ENCODE measurements at regions not wholly inside any gene's neighbourhood (a gene's known extent, or its start where the extent isn't known, plus 50 kb on each side); places are given as distances from the start of the nearest gene placed in this dataset.

DNA sequence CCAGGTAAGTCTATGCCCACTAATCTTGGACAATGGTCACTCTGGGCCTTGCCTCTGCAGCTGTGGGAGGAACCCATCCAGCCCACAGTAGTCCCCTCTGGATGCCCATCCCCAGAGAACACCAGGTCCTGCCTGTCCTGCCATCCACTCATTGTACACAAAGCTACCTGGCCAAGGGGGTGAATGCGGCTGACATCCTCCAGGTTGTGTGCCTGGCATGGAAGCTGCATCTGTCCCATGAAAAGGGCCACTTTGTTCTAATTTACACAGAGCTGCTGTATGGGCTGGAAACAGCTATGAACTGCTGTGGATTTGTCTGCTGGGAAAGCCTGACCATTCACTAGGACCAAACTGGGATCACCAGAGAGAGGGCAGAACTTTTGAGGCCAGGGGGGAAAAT, 324.8 kb downstream of the LRFN2 start:
- Histone ChIP-seq H3K4me3 (no peak overlapping the region), H3K9me3 (no peaks in the 10 kb centered on the region), H3K27me3 (no peaks in the 10 kb centered on the region), H3K36me3 (no peaks in the 10 kb centered on the region), H3K4me1 (no peaks in the 10 kb centered on the region), H3K27ac (no peak overlapping the region)
- TF ChIP-seq, protein P1, sequence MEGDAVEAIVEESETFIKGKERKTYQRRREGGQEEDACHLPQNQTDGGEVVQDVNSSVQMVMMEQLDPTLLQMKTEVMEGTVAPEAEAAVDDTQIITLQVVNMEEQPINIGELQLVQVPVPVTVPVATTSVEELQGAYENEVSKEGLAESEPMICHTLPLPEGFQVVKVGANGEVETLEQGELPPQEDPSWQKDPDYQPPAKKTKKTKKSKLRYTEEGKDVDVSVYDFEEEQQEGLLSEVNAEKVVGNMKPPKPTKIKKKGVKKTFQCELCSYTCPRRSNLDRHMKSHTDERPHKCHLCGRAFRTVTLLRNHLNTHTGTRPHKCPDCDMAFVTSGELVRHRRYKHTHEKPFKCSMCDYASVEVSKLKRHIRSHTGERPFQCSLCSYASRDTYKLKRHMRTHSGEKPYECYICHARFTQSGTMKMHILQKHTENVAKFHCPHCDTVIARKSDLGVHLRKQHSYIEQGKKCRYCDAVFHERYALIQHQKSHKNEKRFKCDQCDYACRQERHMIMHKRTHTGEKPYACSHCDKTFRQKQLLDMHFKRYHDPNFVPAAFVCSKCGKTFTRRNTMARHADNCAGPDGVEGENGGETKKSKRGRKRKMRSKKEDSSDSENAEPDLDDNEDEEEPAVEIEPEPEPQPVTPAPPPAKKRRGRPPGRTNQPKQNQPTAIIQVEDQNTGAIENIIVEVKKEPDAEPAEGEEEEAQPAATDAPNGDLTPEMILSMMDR (IDR thresholded peaks at IDR 0.05) = no peak
- no peak for TF ChIP-seq POLR2A (IDR thresholded peaks at IDR 0.05)
- 100% methylated on average over 1 of the region's 1 CpG for WGBS (ENCODE audit: insufficient coverage, low coverage, low lambda C conversion rate, missing lambda C conversion rate)
- DNase-seq = no peak
- no peak for ATAC-seq
- intact Hi-C loops (cut with DNase I) = no loop called here

DNA sequence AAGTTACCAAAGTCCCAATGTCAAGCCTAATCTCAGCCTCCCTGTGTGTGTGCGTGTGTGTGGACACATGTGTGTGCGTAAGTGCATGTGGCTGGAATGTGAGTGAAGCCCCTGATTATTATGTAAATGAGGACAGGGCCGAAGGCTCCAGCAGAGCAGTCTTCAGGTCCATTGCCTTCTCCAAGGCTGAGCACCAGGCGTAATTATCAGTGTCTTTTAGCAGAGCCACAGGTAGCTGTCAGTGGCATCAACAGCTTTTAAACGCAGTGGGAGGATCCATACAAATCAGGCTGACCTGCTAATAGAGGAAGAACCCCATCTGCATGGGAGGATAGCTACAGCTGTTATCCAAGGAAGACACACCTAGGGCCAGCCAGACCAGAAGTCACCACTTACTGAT, 324.3 kb upstream of the MOCS1 start:
- DNase-seq = no peak
- TF ChIP-seq, protein P1 (IDR thresholded peaks at IDR 0.05) = no peak
- no peak for TF ChIP-seq POLR2A (IDR thresholded peaks at IDR 0.05)
- H3K27ac ChIP-seq = no peak overlapping the region
- no peak for ATAC-seq
- no peaks in the 10 kb centered on the region for H3K9me3 ChIP-seq
- H3K4me3 ChIP-seq = no peak overlapping the region
- 20% methylated on average over 2 of the region's 5 CpGs for WGBS (ENCODE audit: insufficient coverage, low coverage, low lambda C conversion rate, missing lambda C conversion rate)
- no peaks in the 10 kb centered on the region for H3K27me3 ChIP-seq
- no peaks in the 10 kb centered on the region for H3K36me3 ChIP-seq
- intact Hi-C loops (cut with DNase I) = no loop called here
- H3K4me1 ChIP-seq = no peaks in the 10 kb centered on the region

DNA sequence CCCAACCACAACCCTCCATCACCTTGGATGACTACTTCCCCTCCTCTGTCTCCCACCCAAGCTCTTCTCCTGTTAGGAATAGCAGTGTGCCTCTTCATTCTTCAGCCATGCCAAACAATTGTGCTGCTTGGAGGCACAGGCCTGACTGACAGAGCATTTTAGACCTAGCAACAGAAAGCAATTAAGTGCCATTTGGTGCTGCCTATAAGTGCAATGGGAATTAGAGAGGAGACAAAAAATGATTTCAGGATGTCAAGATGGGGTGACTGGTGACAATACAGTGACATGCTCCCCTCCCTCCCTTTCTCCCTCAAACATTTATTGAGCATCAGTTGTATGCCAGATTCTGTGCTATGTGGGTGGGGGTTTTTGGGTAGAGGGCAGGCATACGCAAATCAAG, 322.6 kb upstream of the MOCS1 start:
- WGBS (ENCODE audit: insufficient coverage, low coverage, low lambda C conversion rate, missing lambda C conversion rate) = 86% methylated on average over 1 of the region's 1 CpG
- ATAC-seq (no peak), DNase-seq (no peak)
- Histone ChIP-seq H3K4me1 (no peaks in the 10 kb centered on the region), H3K9me3 (no peaks in the 10 kb centered on the region), H3K27ac (no peak overlapping the region), H3K4me3 (no peak overlapping the region), H3K36me3 (no peaks in the 10 kb centered on the region), H3K27me3 (no peaks in the 10 kb centered on the region)
- TF ChIP-seq, protein P1 (IDR thresholded peaks at IDR 0.05) = no peak
- no peak for TF ChIP-seq POLR2A (IDR thresholded peaks at IDR 0.05)
- intact Hi-C loops (cut with DNase I) = no loop called here

DNA sequence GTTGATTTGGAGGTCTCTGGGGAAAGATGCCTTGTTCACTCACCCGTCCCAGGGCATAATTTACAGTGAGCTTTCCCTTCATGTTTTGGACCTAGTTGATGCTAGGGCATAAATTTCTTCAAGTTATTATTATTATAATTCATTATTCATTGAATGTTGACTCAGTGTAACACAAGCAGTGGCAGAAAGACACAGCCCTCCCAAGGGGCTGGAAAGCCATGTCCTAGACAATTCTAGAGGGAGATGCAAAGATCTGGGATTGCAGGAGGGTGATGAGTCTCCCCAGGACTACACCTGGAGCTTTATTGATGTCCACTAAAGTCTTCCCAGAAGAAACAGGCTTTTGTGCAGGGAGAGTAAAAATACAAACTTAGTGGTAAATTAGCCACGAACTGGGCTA, 322.0 kb upstream of the MOCS1 start:
- intact Hi-C loops (cut with DNase I) = no loop called here
- no peak overlapping the region for H3K27ac ChIP-seq
- ATAC-seq = no peak

More for the DNA sequence above, 322.0 kb upstream of the MOCS1 start:
- TF ChIP-seq, protein P1 (IDR thresholded peaks at IDR 0.05) = no peak
- TF ChIP-seq POLR2A (IDR thresholded peaks at IDR 0.05) = no peak
- Histone ChIP-seq H3K4me3 (no peak overlapping the region), H3K36me3 (no peaks in the 10 kb centered on the region), H3K27me3 (no peaks in the 10 kb centered on the region), H3K9me3 (no peaks in the 10 kb centered on the region), H3K4me1 (no peaks in the 10 kb centered on the region)
- DNase-seq = no peak
- 46% methylated on average over 2 of the region's 2 CpGs for WGBS (ENCODE audit: insufficient coverage, low coverage, low lambda C conversion rate, missing lambda C conversion rate)

All from right lobe of liver (tissue), 6 donors.